Mesenchymal stem cell (in vitro differentiated cells and primary cell): ENCODE measurements at regions not wholly inside any gene's neighbourhood (a gene's known extent, or its start where the extent isn't known, plus 50 kb on each side); places are given as distances from the start of the nearest gene placed in this dataset.

Experiments
- DNase-seq: peaks from one replicate; pipeline ENCODE4 v3.0.0-alpha.2; 2013
- H2AFZ ChIP-seq: one replicate; pipeline ENCODE4 v1.6.1; 2013; ENCODE audit warnings: low read depth, mild to moderate bottlenecking, control low read depth, inconsistent platforms, low read length, moderate library complexity
- H2AK5ac ChIP-seq: 2 replicates; pipeline ENCODE4 v1.6.1; 2013; ENCODE audit warnings: low read length, moderate library complexity, mild to moderate bottlenecking, inconsistent platforms; ENCODE audit not compliant: severe bottlenecking
- H2BK120ac ChIP-seq: one replicate; pipeline ENCODE4 v1.6.1; 2013; ENCODE audit warnings: low read depth, mild to moderate bottlenecking, inconsistent platforms, low read length, moderate library complexity
- H2BK12ac ChIP-seq, 2 experiments: one replicate each; pipeline ENCODE4 v1.6.1; 2013; ENCODE audit warnings: inconsistent platforms in 2 of 2, low read length in 2 of 2, mild to moderate bottlenecking in 2 of 2, moderate library complexity in 2 of 2, control low read depth in 1 of 2
- H2BK15ac ChIP-seq: one replicate; pipeline ENCODE4 v1.6.1; 2013; ENCODE audit warnings: mild to moderate bottlenecking, low read depth, inconsistent platforms; ENCODE audit not compliant: poor library complexity, severe bottlenecking
- H2BK5ac ChIP-seq: 2 replicates; pipeline ENCODE4 v1.6.1; 2013; ENCODE audit warnings: low read depth, mild to moderate bottlenecking, low read length, control low read depth, inconsistent platforms; ENCODE audit not compliant: poor library complexity, severe bottlenecking
- H3K14ac ChIP-seq, 2 experiments: one replicate each; pipeline ENCODE4 v1.6.1; 2013; ENCODE audit warnings: inconsistent platforms in 2 of 2, low read length in 2 of 2, control low read depth in 1 of 2, mild to moderate bottlenecking in 1 of 2, moderate library complexity in 1 of 2
- H3K18ac ChIP-seq, 2 experiments: one replicate each; pipeline ENCODE4 v1.6.1; 2013; ENCODE audit warnings: inconsistent platforms in 2 of 2, low read length in 2 of 2, control low read depth in 1 of 2, low read depth in 1 of 2, mild to moderate bottlenecking in 1 of 2
- H3K23ac ChIP-seq, 2 experiments: one replicate each; pipeline ENCODE4 v1.6.1; 2013; ENCODE audit warnings: inconsistent platforms in 2 of 2, low read length in 2 of 2, mild to moderate bottlenecking in 2 of 2, moderate library complexity in 2 of 2, control low read depth in 1 of 2
- H3K27ac ChIP-seq: 2 replicates; pipeline ENCODE4 v1.5.1; 2013; ENCODE audit warnings: mild to moderate bottlenecking, moderate library complexity, low read length, control low read depth, inconsistent platforms; ENCODE audit not compliant: poor library complexity, severe bottlenecking
- H3K27me3 ChIP-seq, 2 experiments: 2 replicates each; pipeline versions ENCODE4 v1.6.1 to v1.7.0; 2013; ENCODE audit warnings: low read length in 2 of 2, mild to moderate bottlenecking in 2 of 2, moderate library complexity in 2 of 2, control low read depth in 1 of 2, inconsistent platforms in 1 of 2; ENCODE audit not compliant: control insufficient read depth in 1 of 2, insufficient read depth in 1 of 2
- H3K36me3 ChIP-seq, 2 experiments: 2 replicates each; pipeline versions ENCODE4 v1.6.1 to v1.7.0; 2013; ENCODE audit warnings: low read length in 2 of 2, control low read depth in 1 of 2, inconsistent platforms in 1 of 2, low read depth in 1 of 2, mild to moderate bottlenecking in 1 of 2; ENCODE audit not compliant: insufficient read depth in 2 of 2, control insufficient read depth in 1 of 2
- H3K4ac ChIP-seq, 2 experiments: one replicate each; pipeline ENCODE4 v1.6.1; 2013; ENCODE audit warnings: inconsistent platforms in 2 of 2, low read length in 2 of 2, mild to moderate bottlenecking in 2 of 2, moderate library complexity in 2 of 2, control low read depth in 1 of 2, low read depth in 1 of 2
- H3K4me1 ChIP-seq: 2 replicates; pipeline ENCODE4 v1.6.1; 2013; ENCODE audit warnings: low read depth, low read length, control low read depth; ENCODE audit not compliant: control insufficient read depth, insufficient read depth
- H3K4me2 ChIP-seq: 2 replicates; pipeline ENCODE4 v1.6.1; 2013; ENCODE audit warnings: low read length, mild to moderate bottlenecking, inconsistent platforms; ENCODE audit not compliant: poor library complexity, severe bottlenecking
- H3K4me3 ChIP-seq, 2 experiments: 2 replicates each; pipeline versions ENCODE4 v1.5.1 to v1.7.0; 2013; ENCODE audit warnings: low read length in 2 of 2, mild to moderate bottlenecking in 2 of 2, control low read depth in 1 of 2, low read depth in 1 of 2; ENCODE audit not compliant: insufficient read depth in 1 of 2
- H3K79me1 ChIP-seq: replicated peaks from 2 replicates; pipeline ENCODE4 v1.6.1; 2013; ENCODE audit warnings: mild to moderate bottlenecking, control low read depth, low read length, inconsistent platforms; ENCODE audit not compliant: poor library complexity, severe bottlenecking
- H3K9ac ChIP-seq: 2 replicates; pipeline ENCODE4 v1.7.0; 2013; ENCODE audit warnings: mild to moderate bottlenecking, low read length, moderate library complexity
- H3K9me3 ChIP-seq: 2 replicates; pipeline ENCODE4 v1.7.0; 2013; ENCODE audit warnings: mild to moderate bottlenecking, low read length; ENCODE audit not compliant: control insufficient read depth
- H4K8ac ChIP-seq: one replicate; pipeline ENCODE4 v1.6.1; 2013; ENCODE audit warnings: inconsistent platforms, mild to moderate bottlenecking, low read length, moderate library complexity
- H4K91ac ChIP-seq: one replicate; pipeline ENCODE4 v1.6.1; 2013; ENCODE audit warnings: mild to moderate bottlenecking, low read length, inconsistent platforms
- WGBS: methylation state at CpG from one replicate; pipeline ENCODE4 v1.1.7; 2013; ENCODE audit warnings: mixed read lengths; 5-methylcytosine and 5-hydroxymethylcytosine counted together

DNA sequence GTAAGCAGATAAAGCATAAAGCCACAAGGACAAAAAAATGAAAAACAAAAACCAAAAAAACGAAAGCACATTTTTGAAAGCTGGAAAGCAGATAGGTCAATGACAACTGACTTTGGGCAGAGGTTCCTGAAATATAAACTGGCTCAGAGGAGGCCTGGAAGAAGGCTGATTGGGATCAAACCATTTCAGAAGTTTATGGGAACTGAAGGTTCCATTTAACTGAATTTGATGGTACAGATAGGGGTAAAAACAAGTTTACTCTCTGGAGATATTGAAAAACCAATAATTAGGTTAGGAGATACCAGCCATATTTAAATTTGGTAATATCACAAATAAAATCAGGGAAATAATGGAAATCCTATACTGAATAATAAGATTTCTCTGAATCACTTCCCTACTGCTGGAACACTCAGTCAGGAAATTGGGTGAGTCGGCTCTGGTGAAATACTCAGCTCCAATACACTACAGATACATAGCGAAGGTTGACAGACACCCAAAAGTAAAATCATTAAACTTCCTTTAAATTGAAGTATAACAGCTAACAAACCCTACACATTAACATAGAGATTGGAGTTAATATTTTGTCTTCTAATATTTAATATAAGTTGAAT, 1584.3 kb downstream of the STIM2 start:
- H3K79me1 ChIP-seq, result no peaks in the 10 kb centered on the region
- no peak overlapping the region for H2BK15ac ChIP-seq
- H2BK12ac ChIP-seq, result no peak overlapping the region
- no peak overlapping the region for H4K91ac ChIP-seq
- H3K4me1 ChIP-seq, result no peaks in the 10 kb centered on the region
- no peak overlapping the region for H3K23ac ChIP-seq
- no peak overlapping the region for H3K4me2 ChIP-seq
- WGBS, result 88% methylated on average over 2 of the region's 3 CpGs
- no peak overlapping the region for H3K4me3 ChIP-seq
- H3K36me3 ChIP-seq, result no peaks in the 10 kb centered on the region
- no peak overlapping the region for H3K14ac ChIP-seq
- no peak overlapping the region for H3K27ac ChIP-seq
- H3K18ac ChIP-seq, result no peak overlapping the region
- H2AK5ac ChIP-seq, result no peak overlapping the region
- no peak overlapping the region for H2BK120ac ChIP-seq
- H3K9ac ChIP-seq, result peak overlapping the region; percentile 20
- H3K4ac ChIP-seq, result no peak overlapping the region
- H2BK5ac ChIP-seq, result peak overlapping the region; percentile 31
- H3K9me3 ChIP-seq, result no peaks in the 10 kb centered on the region
- H4K8ac ChIP-seq, result no peak overlapping the region
- DNase-seq, result no peak
- H2AFZ ChIP-seq, result no peak overlapping the region
- no peaks in the 10 kb centered on the region for H3K27me3 ChIP-seq

GRCh38 chr4:28449085-28449484, 1588.4 kb downstream of the STIM2 start:
- Histone ChIP-seq H3K4me2 (no peak overlapping the region), H3K4me3 (peak overlapping the region in 1 of 2 experiments; percentile 19), H3K9ac (peak overlapping the region; percentile 41), H2BK12ac (no peak overlapping the region), H3K4ac (no peak overlapping the region), H3K14ac (no peak overlapping the region), H2BK120ac (no peak overlapping the region), H3K4me1 (no peaks in the 10 kb centered on the region), H3K18ac (no peak overlapping the region), H3K27ac (no peak overlapping the region), H2AFZ (no peak overlapping the region), H3K36me3 (no peaks in the 10 kb centered on the region), H3K23ac (no peak overlapping the region), H4K91ac (no peak overlapping the region), H3K27me3 (no peaks in the 10 kb centered on the region), H3K79me1 (no peaks in the 10 kb centered on the region), H2BK5ac (no peak overlapping the region), H2AK5ac (no peak overlapping the region), H2BK15ac (no peak overlapping the region), H4K8ac (no peak overlapping the region), H3K9me3 (no peaks in the 10 kb centered on the region)
- DNase-seq, result no peak
- 90% methylated on average over 2 of the region's 3 CpGs for WGBS

DNA sequence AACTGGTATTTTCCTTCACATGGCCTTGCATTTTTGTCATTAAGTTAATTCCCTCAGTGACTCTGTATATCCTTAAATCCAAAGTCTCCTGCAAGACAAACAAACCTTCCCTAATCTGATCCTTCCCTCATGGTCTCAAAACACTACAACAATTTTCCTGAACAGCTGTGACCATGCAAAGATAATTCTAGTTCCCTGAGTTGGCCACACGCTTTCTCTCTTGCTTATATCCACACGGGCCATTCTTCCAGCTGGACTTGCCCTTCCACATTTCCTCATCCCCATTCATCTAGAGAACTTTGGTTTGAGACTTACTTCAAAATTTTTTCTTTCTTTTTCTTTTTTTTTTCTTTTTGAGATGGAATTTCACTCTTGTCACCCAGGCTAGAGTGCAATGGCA, 1590.7 kb downstream of the STIM2 start:
- H3K9ac ChIP-seq, result no peak overlapping the region
- H4K8ac ChIP-seq, result no peak overlapping the region
- H2BK5ac ChIP-seq, result no peak overlapping the region
- H2AFZ ChIP-seq, result no peak overlapping the region
- H3K4ac ChIP-seq, result no peak overlapping the region
- H3K27me3 ChIP-seq, result no peaks in the 10 kb centered on the region
- no peak overlapping the region for H3K4me2 ChIP-seq
- 94% methylated on average over 2 of the region's 2 CpGs for WGBS
- H3K9me3 ChIP-seq, result no peaks in the 10 kb centered on the region
- no peaks in the 10 kb centered on the region for H3K36me3 ChIP-seq
- H3K14ac ChIP-seq, result no peak overlapping the region
- DNase-seq, result no peak
- H2AK5ac ChIP-seq, result no peak overlapping the region
- no peak overlapping the region for H3K27ac ChIP-seq
- no peaks in the 10 kb centered on the region for H3K4me1 ChIP-seq
- H2BK12ac ChIP-seq, result no peak overlapping the region
- no peak overlapping the region for H4K91ac ChIP-seq
- H3K18ac ChIP-seq, result no peak overlapping the region
- H3K79me1 ChIP-seq, result no peaks in the 10 kb centered on the region
- H2BK15ac ChIP-seq, result no peak overlapping the region
- H3K23ac ChIP-seq, result no peak overlapping the region
- H3K4me3 ChIP-seq, result no peak overlapping the region
- no peak overlapping the region for H2BK120ac ChIP-seq

DNA sequence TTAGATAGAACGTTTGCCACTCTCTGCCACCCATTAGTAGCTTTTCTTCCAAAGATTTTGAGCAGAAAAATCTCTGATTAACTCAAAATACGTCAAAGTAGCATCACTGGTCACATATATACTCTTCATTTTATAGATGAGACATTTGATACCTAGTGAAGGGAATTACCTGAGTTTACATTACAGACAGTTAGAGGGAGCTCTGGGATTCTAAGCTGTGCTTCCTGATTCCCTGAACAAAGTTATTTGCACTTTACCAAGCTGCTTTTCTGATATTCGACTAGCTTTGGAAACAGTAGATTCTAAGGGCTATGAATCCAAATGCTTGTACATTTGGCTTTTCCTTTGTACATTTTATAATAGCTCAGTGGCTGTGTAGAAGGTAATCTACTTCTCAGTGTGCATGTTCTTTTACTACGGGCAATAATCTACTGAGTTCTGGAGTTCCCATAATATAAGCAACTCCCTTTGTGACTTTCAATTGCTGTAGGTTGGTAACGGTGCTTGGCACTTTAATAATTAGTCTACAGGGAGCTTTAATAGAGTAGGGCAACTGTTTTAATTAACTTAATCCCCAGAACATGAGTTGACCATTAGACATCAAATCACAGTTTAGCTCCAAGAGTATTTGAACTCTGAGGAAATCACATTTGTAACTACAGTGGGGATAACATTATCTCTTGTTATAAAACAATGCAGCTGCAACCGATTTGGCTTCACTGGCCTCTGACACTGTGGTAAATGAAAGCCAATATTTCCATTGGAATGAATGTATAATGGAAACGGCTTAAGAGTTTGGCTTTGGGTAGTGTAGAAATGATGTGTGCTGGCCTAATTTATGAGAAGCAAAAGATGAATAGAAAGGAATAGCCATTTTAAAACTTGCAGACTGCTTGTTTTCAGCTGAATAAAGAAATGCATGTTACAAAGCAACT, 1602.4 kb downstream of the STIM2 start:
- Histone ChIP-seq H3K4me2 (no peak overlapping the region), H3K18ac (no peak overlapping the region), H3K4me1 (no peaks in the 10 kb centered on the region), H3K27ac (no peak overlapping the region), H4K91ac (no peak overlapping the region), H2BK120ac (no peak overlapping the region), H3K79me1 (no peaks in the 10 kb centered on the region), H2BK5ac (no peak overlapping the region), H3K9ac (no peak overlapping the region), H4K8ac (no peak overlapping the region), H2BK12ac (no peak overlapping the region), H2AK5ac (no peak overlapping the region), H3K36me3 (no peaks in the 10 kb centered on the region), H3K14ac (no peak overlapping the region), H2AFZ (no peak overlapping the region), H3K4ac (no peak overlapping the region), H3K27me3 (no peaks in the 10 kb centered on the region), H3K4me3 (no peak overlapping the region), H3K9me3 (no peaks in the 10 kb centered on the region), H3K23ac (no peak overlapping the region), H2BK15ac (no peak overlapping the region)
- WGBS, result 79% methylated on average over 4 of the region's 7 CpGs
- DNase-seq, result no peak
